IgD-negative memory B cell (primary cell): ENCODE measurements at regions not wholly inside any gene's neighbourhood (a gene's known extent, or its start where the extent isn't known, plus 50 kb on each side); places are given as distances from the start of the nearest gene placed in this dataset.

ENCODE experiments used
- H3K27ac Mint-ChIP-seq, 3 donors: one replicate each; pipeline ENCODE4 v1.8.0; 2020 to 2022; ENCODE audit warnings: mild to moderate bottlenecking in 3 of 3, mixed read lengths in 3 of 3, moderate library complexity in 1 of 3
- H3K27me3 Mint-ChIP-seq: one replicate; pipeline ENCODE4 v1.8.0; 2021; ENCODE audit warnings: mixed read lengths
- H3K36me3 Mint-ChIP-seq: one replicate; pipeline ENCODE4 v1.8.0; 2020; ENCODE audit warnings: mild to moderate bottlenecking, mixed read lengths
- H3K4me1 Mint-ChIP-seq, 3 donors: one replicate each; pipeline ENCODE4 v1.8.0; 2020 to 2022; ENCODE audit warnings: mixed read lengths in 3 of 3, mild to moderate bottlenecking in 1 of 3
- H3K4me3 Mint-ChIP-seq, 4 donors: one replicate each; pipeline ENCODE4 v1.8.0; 2020 to 2022; ENCODE audit warnings: mild to moderate bottlenecking in 4 of 4, mixed read lengths in 4 of 4, moderate library complexity in 3 of 4
- H3K9me3 Mint-ChIP-seq, 3 donors: one replicate each; pipeline ENCODE4 v1.8.0; 2020 to 2021; ENCODE audit warnings: mixed read lengths in 3 of 3, mild to moderate bottlenecking in 1 of 3

DNA sequence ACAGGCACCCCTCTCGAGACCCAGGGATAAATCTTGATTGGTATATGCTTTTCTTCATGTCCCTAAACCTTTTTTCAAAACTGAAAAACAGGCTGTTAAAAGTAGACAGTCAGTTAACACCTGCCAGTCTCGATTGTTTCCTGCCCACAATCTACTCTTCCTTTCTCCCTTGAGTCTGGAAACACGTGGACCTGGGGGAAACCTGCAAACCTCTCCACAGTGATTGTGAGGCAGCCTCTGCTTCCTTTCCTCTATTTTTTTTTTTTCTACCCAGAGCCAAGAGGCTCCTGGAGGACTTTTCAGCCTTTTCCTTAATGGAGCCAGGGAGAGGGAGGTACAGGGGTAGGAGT is 69.4 kb upstream of the CLMP start:
- peaks cover 1% of the 10 kb centered on the region for H3K36me3 Mint-ChIP-seq
- no peak overlapping the region for H3K27ac Mint-ChIP-seq
- H3K9me3 Mint-ChIP-seq: peaks cover 0 to 4% (median under 1%) of the 10 kb centered on the region in 3 donors
- peaks cover 40% of the 10 kb centered on the region for H3K27me3 Mint-ChIP-seq
- peaks cover 0 to 9% (median 6%) of the 10 kb centered on the region in 3 donors for H3K4me1 Mint-ChIP-seq
- H3K4me3 Mint-ChIP-seq: peak overlapping the region in 1 of 4 donors; percentile 38

DNA sequence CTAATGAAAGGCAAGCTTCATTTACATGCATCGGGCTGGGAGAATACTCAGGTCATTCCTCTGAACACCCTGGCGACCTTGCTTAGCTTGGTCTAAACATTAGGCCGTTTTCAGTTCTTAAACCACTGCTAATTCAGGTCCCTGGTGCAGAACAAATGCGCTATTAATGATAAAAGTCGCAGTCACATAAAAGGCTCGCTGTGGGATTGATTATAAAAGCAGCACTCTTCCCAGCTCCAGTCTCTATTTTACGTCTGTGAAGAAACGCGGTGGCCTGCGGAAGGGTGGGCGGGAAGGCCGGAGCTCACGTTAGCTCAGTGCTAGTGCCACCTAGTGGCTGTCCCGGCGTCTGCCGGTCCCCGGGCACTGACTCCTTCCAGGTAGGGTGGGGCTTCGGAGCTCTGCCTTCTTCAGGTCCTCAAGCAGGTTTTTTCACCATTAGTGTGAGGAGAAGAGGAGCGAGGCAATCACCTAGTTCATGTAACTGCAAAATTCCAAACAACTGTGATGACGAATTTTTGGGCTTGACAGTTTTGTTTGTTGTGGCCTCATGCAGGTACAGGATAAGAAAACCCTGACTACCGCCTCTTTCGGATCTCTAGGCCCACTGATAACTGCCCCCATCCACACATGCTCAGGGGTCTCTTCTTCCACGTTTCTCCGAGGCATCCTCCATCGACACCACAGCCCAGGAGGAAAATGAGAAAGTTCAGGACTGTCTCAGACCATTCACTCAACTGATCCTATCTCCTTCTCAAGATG is 66.5 kb upstream of the CLMP start:
- Mint-ChIP-seq H3K4me3 (peak overlapping the region in 3 of 4 donors; percentile 41 to 85 (median 45)), H3K9me3 (peaks cover 0 to 12% (median 7%) of the 10 kb centered on the region in 3 donors), H3K4me1 (peaks cover 0 to 9% (median 6%) of the 10 kb centered on the region in 3 donors), H3K27ac (peak overlapping the region in 1 of 3 donors; percentile 1), H3K36me3 (no peaks in the 10 kb centered on the region), H3K27me3 (peaks cover 39% of the 10 kb centered on the region)

DNA sequence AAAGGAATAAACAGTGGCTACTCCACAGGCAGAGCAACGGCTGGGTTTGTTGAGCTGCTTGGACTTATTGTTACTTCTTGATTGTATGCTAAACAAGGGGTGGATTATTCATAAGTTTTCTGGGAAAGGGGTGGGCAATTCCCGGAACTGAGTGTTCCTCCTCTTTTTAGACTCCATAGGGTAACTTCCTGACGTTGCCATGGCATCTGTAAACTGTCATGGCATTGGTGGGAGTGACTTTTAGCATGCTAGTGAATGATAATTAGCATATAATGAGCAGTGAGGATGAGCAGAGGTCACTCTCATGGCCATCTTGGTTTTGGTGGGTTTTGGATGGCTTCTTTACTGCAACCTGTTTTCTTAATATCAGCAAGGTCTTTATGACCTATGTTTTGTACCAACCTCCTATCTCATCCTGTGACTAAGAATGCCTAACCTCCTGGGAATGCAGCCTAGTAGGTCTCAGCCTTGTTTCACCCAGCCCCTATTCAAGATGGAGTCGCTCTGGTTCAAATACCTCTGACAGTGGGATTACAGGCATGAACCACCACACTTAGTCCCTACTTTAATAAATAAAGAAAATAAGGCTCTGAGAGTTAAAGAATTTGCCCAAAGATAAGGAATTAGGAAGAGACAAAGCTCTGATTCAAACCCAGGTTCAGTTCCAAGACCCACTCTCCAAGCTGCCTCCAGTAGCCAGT is 65.6 kb upstream of the CLMP start:
- Mint-ChIP-seq H3K36me3 (no peaks in the 10 kb centered on the region), H3K27me3 (peaks cover 42% of the 10 kb centered on the region), H3K4me3 (no peak overlapping the region), H3K27ac (no peak overlapping the region), H3K4me1 (peaks cover 0 to 9% (median 6%) of the 10 kb centered on the region in 3 donors), H3K9me3 (peaks cover 0 to 12% (median 7%) of the 10 kb centered on the region in 3 donors)

DNA sequence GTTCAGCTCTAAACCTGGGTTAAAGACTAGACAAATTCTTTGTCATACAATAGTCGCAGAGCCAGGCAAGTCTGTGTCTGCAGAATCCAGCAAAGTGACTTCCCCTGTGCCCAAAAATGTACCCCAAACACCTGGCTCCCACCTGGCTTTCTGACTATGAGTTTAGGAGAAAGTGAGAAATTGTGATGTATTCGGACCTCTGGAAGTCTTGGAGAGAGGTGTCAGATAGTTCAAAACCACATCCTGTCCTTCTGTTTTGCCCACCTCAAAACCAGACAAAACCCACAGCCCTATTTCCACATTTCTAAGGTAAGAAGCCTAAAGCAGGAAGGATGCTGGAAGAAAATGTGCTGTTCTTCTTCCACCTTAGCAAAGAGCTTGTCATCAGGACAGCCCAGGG is 63.8 kb upstream of the CLMP start:
- peaks cover 0 to 12% (median 7%) of the 10 kb centered on the region in 3 donors for H3K9me3 Mint-ChIP-seq
- no peak overlapping the region for H3K4me3 Mint-ChIP-seq
- H3K36me3 Mint-ChIP-seq: no peaks in the 10 kb centered on the region
- peaks cover 47% of the 10 kb centered on the region for H3K27me3 Mint-ChIP-seq
- no peak overlapping the region for H3K27ac Mint-ChIP-seq
- H3K4me1 Mint-ChIP-seq: peaks cover 0 to 5% (median 2%) of the 10 kb centered on the region in 3 donors

DNA sequence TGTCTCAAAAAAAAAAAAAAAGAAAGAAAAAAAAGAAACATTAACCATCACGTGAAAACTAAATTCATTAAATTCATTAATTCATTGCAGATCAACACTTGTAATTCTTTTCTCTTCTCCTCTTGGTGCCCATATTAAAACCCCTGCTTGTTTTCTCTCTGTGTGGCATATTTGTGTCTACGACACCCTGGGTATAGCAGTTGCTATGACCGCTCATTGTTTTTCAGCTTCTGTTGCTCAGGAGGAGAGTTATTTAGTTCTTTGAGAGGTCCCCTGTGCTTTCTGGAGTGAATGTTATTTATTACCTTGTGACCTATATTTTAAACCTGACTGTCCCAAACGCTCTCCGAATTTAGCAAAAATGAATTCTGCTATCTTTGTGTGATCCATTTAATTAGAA is 62.3 kb upstream of the CLMP start:
- Mint-ChIP-seq H3K36me3 (no peaks in the 10 kb centered on the region), H3K27ac (no peak overlapping the region), H3K4me1 (peaks cover 0 to 4% (median 0%) of the 10 kb centered on the region in 3 donors), H3K9me3 (peaks cover 0 to 8% (median 7%) of the 10 kb centered on the region in 3 donors), H3K4me3 (no peak overlapping the region), H3K27me3 (peaks cover 34% of the 10 kb centered on the region)

DNA sequence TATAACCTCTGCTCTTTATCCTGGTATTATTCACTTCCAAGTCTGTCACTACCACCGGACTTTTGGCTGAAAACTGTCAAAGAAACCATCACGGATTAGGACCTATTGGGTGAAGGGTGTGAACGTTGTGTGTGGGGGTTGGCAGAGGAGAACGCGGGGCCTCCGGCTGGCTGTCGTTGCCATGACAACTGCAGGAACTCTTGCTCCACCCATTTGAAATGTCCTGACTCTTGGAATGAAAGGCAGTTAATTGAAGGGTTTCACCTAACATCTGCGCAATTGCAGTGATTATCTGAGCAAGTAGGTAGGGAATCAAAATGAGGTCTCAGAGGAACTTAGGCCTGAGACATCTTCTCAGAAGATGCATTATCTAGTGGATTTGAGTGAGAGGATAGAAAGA is 60.9 kb upstream of the CLMP start:
- Mint-ChIP-seq H3K36me3 (no peaks in the 10 kb centered on the region), H3K4me3 (no peak overlapping the region), H3K27ac (no peak overlapping the region), H3K27me3 (peaks cover 30% of the 10 kb centered on the region), H3K4me1 (no peaks in the 10 kb centered on the region), H3K9me3 (peaks cover 0 to 8% (median 7%) of the 10 kb centered on the region in 3 donors)

DNA sequence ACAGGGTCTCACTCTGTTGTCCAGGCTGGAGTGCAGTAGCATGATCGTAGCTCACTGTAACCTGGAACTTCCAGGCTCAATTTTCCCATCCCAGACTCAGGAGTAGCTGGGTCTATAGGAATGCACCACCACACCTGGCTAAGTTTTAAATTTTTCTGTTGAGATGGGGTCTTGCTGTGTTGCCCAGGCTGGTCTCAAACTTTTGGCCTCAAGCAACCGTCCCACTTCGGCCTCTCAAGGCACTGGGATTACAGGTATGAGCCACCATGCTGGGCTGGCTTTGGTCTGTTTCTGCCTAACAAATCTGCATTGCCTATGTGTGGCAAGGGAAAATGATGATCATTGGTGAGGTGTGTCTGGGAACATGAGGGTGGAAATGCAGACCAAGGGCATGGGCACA is 59.3 kb upstream of the CLMP start:
- Mint-ChIP-seq H3K9me3 (peaks cover 0 to 8% (median 7%) of the 10 kb centered on the region in 3 donors), H3K4me1 (no peaks in the 10 kb centered on the region), H3K36me3 (no peaks in the 10 kb centered on the region), H3K27me3 (peaks cover 28% of the 10 kb centered on the region), H3K27ac (no peak overlapping the region), H3K4me3 (no peak overlapping the region)

DNA sequence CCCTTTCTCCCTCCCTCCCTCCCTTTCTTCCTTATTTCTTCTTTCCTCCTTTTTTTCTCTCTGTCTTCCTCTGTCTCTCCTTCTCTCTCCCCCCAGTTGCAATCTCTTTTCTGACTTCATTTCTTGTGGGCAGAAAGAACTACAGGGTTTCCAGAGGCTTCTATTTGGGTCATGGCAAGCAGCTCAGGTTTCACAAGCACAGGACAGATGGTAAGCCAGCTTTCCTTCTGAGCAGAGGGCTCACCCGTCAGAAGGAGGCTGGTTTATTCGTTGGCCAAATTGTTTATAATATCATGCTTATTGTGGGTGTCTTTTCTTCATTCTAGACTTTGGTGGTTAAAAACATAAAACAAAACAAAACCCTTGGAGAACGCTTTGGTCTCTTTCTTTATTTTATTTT is 58.9 kb upstream of the CLMP start:
- Mint-ChIP-seq H3K27me3 (peaks cover 30% of the 10 kb centered on the region), H3K9me3 (peaks cover 0 to 4% (median 4%) of the 10 kb centered on the region in 3 donors), H3K27ac (no peak overlapping the region), H3K36me3 (peaks cover under 1% of the 10 kb centered on the region), H3K4me3 (no peak overlapping the region), H3K4me1 (no peaks in the 10 kb centered on the region)

DNA sequence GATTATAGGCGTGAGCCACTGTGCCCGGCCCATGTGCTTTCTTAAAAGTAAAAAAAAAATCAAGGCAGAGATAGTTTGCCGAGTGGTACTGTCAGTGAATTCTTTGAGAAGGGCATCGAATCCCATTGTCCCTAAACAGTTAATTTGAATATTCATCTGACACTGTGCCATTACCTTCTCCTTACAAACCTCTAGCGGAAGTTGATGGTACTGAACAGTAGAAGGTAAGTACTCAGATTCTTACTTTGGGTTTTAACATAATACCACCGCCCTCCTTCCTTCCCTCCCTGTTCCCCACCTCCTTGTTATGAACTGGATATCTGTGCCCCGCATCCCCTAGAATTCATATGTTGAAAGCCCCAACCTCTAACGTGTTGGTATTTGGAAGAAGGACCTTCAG is 58.2 kb upstream of the CLMP start:
- H3K27me3 Mint-ChIP-seq: peaks cover 34% of the 10 kb centered on the region
- H3K9me3 Mint-ChIP-seq: peaks cover 0 to 2% (median 0%) of the 10 kb centered on the region in 3 donors
- H3K27ac Mint-ChIP-seq: no peak overlapping the region

DNA sequence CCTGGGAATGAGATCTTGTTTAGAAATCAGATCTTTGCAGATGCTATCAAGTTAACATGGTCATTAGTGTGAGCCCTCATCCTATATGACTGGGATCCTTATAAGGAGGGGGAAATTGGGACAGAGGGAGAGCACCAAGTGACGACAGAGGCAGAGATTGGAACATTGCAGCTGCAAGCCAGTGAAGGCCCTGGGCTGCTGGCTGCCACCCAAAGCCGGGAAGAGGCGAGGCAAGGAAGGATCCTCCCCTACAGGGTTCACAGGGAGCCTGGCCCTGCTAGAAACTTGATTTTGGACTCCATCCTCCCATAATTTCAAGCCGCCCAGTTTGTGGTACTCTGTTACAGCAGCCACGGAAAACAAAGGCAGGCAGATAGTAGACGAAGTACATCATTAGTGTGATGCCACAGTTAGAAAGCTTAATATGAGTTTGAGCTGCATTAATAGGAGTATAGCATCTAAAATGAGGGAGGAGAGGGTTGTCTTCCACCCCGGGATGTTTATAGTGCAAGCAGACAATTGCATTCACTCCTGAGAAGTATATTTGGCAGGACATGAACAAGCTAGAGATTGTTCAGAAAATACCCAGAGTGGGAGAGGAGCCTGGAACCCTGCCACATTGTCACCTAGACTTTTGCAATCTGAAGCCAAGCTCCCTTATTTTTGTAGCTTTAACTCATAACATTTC is 56.8 kb upstream of the CLMP start:
- H3K27ac Mint-ChIP-seq: no peak overlapping the region

More for the DNA sequence above, 58.2 kb upstream of the CLMP start:
- Mint-ChIP-seq H3K36me3 (peaks cover 3% of the 10 kb centered on the region), H3K4me3 (no peak overlapping the region), H3K4me1 (no peaks in the 10 kb centered on the region)

DNA sequence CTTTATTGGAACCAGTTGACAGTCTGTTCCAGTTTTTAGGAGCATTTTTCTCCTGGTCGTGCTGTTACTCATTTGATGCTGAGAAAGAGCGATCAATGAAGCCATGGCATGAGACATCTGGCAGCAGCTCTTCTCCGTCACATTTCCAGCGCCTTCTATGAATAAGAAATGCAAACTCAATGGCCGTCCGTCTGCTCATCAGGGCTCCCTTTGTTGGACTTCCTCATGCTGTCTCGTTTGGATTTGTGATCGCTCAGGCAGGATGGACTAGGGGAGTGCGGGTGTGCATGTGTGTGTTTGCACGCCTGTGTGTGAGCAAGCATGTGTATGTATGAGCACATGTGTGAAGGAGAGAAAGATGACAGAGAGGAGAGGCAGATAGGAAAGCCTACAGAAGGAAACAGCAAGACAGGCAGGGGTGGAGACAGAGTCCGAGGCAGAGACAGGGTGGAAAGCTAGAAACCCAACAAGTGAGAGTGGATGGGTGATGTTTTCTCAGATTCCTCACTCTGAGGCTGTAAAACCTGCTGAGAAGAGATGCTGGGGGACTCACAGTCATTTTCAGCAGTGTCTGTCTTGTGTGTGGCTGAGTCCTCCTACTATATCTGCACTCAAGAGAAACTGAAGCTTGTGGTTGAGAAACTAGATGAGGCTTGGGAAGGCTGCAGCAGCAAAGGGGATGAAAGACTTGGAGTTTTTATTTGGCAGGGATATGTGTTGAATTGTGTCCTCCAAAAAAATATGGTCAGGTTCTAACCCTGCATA is 56.0 kb upstream of the CLMP start:
- H3K4me1 Mint-ChIP-seq: peaks cover 0 to 6% (median 4%) of the 10 kb centered on the region in 3 donors
- no peaks in the 10 kb centered on the region for H3K9me3 Mint-ChIP-seq
- H3K27ac Mint-ChIP-seq: no peak overlapping the region
- H3K4me3 Mint-ChIP-seq: no peak overlapping the region
- peaks cover 3% of the 10 kb centered on the region for H3K36me3 Mint-ChIP-seq
- peaks cover 34% of the 10 kb centered on the region for H3K27me3 Mint-ChIP-seq

More for the DNA sequence above, 56.8 kb upstream of the CLMP start:
- H3K9me3 Mint-ChIP-seq: no peaks in the 10 kb centered on the region
- peaks cover 3% of the 10 kb centered on the region for H3K36me3 Mint-ChIP-seq
- H3K4me1 Mint-ChIP-seq: peaks cover 0 to 6% (median 4%) of the 10 kb centered on the region in 3 donors
- H3K27me3 Mint-ChIP-seq: peaks cover 38% of the 10 kb centered on the region
- H3K4me3 Mint-ChIP-seq: no peak overlapping the region

DNA sequence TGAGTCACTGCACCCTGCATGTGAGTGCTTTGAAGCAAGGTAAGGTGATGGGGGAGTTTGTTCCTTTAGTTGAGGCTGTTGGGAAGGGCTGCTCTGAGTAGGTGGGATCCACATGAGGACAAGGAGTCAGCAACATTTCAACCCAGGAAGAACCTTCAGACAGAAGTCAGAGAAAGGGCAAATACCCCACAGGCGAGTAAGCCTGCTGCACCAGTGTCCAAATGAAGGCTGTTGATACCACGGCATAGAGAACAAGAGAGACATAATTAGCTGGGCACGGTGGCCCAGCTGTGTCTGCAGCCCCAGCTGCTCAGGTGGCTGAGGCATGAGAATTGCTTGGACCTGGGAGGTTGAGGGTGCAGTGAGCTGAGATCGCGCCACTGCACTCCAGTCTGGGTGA is 54.3 kb upstream of the CLMP start:
- Mint-ChIP-seq H3K27ac (no peak overlapping the region), H3K4me3 (no peak overlapping the region), H3K36me3 (peaks cover 3% of the 10 kb centered on the region), H3K9me3 (no peaks in the 10 kb centered on the region), H3K4me1 (peaks cover 0 to 6% (median 4%) of the 10 kb centered on the region in 3 donors), H3K27me3 (peaks cover 25% of the 10 kb centered on the region)

DNA sequence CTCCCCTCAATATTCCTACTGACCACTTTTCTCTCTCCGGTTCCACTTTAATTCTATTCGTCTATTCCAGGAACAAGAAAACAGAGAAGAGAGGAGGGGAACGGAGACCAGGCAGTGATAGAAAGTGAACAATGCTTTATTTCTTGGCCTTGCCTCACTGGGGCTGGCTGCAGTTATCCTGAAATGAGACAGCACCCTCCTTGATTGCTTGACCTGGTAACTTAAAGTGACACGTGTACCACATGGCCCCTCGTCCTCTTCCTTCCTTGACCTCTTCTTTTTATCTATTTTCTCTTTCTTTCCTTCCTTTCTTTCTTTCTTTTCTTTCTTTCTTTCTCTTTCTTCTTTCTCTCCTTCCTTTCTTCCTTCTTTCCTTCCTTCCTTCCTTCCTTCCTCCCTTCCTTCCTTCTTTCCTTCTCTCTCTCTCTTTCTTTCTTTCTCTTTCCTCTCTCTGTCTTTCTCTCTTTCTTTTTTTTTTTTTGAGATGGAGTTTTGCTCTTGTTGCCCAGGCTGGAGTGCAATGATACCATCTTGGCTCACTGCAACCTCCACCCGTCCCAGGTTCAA is 52.8 kb upstream of the CLMP start:
- H3K9me3 Mint-ChIP-seq: no peaks in the 10 kb centered on the region
- H3K27me3 Mint-ChIP-seq: peaks cover 27% of the 10 kb centered on the region
- H3K4me3 Mint-ChIP-seq: no peak overlapping the region
- H3K27ac Mint-ChIP-seq: no peak overlapping the region
- H3K4me1 Mint-ChIP-seq: peaks cover 0 to 6% (median 4%) of the 10 kb centered on the region in 3 donors
- H3K36me3 Mint-ChIP-seq: peaks cover 3% of the 10 kb centered on the region

DNA sequence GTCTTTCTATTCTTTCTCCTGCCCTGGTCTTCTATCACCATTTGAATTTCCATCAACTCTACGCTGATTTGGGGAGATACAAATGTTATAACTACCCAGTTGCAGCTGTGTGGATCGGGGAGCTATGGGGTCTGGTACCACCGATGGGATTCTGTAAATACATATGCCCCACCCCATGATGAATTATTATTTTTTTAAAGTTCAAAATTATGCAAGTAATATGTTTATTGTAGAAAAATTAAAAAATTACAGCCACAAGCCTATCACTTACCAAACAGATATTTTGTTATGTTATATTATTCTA is 52.4 kb upstream of the CLMP start:
- peaks cover 0 to 6% (median 4%) of the 10 kb centered on the region in 3 donors for H3K4me1 Mint-ChIP-seq
- H3K36me3 Mint-ChIP-seq: peaks cover 3% of the 10 kb centered on the region
- no peaks in the 10 kb centered on the region for H3K9me3 Mint-ChIP-seq
- H3K27me3 Mint-ChIP-seq: peaks cover 27% of the 10 kb centered on the region
- H3K4me3 Mint-ChIP-seq: no peak overlapping the region
- no peak overlapping the region for H3K27ac Mint-ChIP-seq
